HG02571 (cell line): ENCODE measurements at regions not wholly inside any gene's neighbourhood (a gene's known extent, or its start where the extent isn't known, plus 50 kb on each side); places are given as distances from the start of the nearest gene placed in this dataset.

Source experiments
- ATAC-seq: cut with Tn5 transposase; IDR thresholded peaks from one replicate; pipeline ENCODE4 v1.9.1; 2021; ENCODE audit warnings: mild to moderate bottlenecking, moderate library complexity; ENCODE audit not compliant: unreplicated experiment

DNA sequence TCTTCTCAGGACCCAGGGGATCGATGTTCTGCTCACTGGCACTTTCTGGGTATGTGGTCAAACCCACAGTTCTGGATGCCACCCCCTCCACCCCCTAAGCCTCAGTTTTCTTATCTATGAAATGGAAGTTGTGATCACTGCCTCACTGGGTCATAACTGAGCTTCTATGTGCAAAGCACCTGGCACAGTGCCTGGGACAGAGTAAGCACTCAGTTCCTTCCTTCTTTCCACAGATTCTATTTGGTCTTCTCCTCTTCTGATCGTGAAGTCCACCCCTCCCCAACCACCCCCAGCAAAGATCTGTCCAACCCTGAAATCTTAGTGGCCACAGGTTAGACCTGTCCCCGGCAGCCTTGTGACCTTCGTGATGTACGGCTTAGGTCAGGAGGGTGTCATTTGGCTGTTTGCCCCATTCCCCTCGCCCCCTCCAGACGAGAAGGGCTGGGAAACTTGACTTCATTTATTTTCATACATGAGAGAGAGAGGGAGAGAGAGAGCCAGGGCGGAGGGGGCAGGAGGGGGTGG is 181.4 kb downstream of the FGF18 start:
- ATAC-seq: no peak

DNA sequence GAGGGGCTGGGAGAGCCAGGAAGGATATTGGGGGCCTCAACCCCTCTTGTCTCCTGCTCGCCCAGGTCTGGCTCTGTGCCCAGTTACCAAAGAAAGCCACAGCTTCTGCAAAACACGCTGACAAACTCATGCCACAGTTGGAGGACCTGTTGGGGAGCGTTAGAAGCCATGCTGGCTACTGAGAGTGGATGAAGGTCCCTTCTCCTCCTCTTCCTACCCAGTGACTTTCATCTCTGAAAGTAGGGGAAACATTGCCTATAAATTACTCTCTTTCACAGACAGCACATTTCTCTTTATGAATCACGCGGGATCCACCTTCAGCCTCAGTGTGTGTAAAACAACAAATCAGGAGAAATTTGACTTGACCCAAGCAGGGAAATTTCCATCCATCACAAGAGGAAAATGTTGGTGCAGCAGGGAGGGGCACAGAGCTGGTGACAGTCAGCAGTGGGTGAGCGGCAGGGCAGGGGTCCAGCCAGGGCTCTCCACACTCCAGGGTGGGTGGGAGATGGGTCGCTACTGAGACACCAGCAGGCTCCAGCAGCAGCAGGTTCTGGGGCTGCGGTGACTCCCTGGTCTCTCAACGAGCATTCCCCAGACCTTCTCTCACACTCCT is 181.9 kb downstream of the FGF18 start:
- ATAC-seq: no peak

DNA sequence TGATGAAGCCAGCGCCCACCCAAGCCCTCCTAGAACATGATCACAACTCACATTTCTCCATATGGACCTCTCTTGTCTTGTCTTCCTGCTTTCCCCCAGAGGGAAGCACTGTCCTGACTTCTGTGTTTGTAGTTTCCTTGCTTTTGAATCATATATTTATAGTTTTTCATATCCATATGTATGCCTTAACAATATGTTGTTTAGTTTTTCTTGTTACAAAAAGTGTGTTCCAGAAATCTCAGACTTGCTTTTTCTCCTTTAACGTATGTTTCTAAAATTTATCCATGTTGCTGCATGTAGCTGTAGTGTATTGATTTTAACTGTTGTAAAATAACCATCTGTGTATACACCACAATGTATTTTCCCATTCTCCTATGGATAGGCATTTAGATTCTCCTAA is 182.0 kb upstream of the SMIM23 start:
- ATAC-seq: no peak

DNA sequence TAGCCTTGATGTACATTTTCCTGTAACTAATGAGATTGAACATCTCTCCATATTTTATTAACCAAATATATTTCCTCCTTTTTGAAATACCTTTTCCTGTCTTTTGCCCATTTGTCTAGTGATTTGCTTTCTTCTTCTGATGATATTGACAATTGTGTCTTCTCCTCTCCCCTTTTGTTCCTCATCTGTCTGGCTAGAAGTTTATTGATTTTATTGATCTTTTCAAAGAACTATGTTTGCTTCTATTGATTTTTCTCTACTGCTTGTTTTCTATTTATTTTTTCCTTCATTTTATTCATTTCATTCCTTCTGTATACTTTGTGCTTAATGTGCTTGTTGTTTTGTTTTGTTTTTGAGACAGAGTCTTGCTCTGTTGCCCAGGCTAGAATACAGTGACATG is 181.4 kb upstream of the SMIM23 start:
- no peak for ATAC-seq

DNA sequence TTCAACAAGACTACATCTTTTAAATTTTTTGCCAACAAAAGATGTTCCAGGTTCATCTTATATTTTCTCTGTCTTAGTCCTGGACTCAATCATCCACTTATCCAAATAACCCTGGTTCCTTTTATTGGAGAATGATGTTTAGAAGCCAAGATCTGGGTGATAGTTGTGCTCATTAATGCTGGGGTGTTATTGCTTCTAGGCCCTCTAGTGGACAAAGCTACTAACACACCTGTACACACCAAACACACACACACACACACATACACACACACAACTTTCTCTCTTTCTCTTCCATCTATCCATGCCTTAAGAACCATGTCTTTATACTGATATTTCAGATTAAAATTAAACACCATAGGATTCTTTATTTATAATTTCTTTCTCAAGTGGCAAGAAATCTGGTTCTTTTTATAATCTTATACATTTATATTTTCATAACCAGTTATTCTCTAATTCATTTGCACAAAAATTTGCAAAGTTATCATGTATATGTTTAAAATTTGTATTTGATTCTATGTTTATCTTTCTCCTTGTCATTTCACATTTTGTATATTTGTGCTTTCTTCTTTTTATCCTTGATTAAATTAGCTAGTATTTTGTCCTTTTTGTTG is 179.1 kb upstream of the SMIM23 start:
- no peak for ATAC-seq

DNA sequence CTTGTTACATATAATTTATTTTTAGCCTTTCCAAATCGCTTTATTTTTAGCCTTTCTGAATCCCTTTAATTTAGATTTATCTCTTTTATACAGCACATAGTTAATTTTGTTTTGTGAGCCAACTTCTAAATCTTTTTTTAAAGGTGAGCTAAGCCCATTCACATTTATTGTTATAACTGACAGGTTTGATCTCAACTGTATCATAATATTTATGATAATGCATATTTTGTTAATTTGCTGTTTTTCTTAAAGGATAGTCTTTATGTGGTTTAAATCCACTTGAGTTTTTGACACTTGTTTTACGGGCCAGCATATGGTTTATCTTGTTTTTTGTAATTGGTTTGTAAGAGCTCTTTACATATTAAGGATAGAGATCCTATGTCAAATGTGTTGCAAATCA is 177.8 kb upstream of the SMIM23 start:
- ATAC-seq: no peak

DNA sequence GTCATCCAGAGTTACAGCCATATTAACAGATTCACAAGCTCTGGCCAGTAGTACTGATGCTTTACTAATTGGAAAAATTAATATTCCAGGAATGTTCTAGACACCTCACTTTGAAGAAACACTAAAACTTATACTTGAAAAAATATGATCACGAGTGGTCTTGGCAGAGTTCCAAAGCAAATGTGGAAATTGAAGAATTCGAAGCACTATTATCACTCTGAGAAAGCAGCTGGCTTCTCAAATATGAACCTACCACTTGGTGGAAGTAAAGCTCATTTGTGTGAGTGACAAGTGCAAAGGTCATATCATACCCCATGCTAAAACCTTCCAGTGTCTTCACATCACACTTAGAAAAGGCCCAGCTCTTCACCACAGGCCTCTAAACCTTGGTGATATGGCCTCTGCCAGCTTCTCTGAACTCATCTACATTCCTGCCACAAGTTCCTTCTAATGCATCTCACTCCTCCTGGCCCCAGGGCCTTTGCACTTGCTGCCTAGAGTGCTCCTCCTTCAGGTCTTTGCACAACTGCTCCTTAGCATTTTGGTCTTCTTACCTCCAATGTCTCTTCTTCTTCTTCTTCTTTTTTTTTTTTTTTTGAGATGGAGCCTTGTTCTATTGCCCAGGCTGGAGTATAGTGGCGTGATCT is 175.7 kb upstream of the SMIM23 start:
- no peak for ATAC-seq

DNA sequence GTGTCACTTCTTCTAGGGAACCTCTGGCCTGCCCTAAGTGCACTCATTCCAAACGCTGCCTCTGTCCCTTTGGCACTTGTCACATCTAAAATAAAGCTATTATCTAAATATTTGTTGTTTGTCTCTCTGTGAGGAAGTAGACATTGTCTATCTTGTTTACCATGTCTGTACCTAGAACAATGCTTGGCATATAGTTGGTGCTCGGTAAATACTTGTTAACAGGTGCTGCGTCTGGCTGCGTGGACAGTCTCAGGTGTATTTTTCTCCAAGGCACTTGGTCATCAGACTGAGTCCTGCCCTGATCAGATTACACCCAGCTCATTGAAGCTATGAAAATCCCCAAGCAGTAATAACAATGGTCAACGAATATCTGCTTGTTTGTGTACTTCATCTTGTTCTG is 174.9 kb upstream of the SMIM23 start:
- no peak for ATAC-seq

DNA sequence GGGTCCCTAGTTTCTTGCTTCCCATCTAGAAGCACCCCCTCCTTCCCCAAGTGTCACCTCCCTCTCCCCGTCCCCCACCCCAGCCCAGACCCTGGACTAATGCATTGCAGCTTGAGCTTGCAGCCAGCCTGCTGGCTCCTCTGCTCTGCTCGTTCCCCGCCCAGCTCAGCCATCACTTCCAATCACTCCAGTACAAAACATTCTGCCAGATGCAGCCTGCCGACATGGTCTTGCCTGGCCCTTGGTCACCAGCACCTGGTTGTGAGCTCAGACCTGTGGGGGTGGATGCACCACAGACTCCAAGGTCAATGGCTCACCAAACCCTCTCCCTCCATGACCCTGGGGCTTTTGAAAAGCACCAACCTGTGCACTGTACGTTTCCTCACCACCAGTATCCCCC is 172.9 kb upstream of the SMIM23 start:
- ATAC-seq: no peak

DNA sequence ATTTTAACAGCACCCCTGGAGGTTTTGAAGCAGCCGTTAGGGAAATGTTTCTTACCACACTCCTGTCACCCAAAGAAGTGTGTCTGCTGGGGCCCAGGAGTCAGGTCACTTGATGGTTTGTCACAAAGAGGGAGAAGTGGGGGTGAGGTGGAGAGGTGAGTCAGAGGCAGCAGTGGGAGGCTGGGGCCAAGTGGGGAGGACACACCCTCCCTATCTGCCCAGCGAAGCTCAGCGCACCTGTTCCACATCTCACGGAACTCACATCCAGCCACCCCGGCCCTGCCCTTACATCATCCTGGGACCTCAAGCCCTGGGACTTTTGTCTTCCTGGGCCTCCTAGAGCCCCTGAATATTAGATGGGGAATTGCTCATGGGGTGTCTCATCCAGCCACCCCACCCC is 171.1 kb upstream of the SMIM23 start:
- ATAC-seq: no peak

DNA sequence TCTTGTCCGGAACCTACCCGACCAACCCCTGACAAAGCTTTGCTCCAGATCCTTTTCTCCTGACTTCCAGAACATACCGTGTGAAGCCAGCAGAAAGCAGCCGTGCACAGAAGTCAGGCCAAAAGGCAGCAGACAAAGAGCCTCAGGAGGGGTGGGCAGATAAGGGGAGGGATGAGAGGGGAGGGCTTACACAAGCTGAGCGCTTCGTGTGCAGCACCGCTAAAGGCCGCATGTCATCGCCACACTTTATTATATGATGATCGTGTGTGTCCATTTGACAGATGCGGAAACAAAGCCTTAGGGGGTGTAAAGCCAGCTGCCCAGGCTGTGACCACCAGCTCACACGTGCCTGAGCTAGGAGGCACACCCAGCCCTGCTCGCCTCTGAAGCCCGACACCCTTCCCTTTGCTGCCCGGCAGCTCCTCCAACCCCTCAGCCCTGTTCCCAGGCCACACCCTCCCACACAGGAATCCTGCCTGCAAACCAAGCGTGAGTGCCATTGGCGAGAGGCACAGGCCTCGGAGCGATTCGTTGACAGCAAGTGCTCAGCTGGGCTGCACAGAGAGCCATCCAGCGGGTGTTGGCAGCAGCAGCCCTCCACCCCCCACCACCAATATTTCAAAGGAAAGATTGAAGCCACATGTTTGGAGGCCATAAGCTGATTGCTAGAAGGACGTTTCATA is 170.5 kb upstream of the SMIM23 start:
- ATAC-seq: no peak

DNA sequence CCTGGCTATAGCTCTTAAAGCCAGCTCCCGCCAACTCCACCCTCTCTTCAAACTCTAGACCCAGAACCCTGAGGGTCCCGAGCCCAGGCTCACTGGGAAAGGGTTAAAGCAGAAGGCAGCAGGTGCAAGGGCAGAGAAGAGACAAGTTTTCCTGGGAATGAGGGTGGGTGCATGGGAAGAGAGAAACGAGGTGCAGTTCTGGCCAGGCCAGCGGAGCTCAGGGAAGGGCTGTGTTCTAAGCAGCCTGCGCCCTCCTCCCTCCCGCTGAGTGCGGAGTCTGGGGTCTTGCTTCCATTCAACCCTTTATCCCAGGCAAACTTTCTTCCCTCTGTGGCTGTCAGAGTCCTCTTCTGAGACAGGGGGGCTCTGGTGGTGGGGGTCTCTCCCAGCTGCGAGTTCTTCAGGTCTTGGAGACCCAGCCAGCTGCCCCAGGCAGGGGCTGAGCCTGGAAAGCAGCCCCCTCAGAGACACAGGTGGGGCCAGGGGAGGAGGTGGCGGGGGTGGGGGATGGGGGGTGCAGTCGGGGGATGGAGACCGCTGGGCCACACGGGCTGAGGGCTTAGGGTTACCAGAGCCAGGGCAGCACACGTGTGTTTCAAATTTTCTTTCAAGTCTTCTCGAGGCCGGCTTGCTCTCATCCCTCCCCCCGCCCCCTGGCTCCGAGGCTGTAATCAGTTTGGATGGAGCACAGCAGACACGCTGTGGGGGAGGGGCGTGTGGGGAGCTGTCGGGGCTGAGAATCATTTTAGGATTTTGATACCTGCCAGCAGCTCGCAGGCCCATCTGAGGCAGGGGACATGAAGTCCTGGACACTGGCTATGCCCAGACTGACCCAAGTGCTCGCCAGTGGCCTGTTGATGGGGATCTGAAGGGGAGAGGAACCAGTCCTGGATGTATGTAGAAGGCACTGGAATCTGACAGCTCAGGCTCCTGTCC is 169.6 kb upstream of the SMIM23 start:
- no peak for ATAC-seq

DNA sequence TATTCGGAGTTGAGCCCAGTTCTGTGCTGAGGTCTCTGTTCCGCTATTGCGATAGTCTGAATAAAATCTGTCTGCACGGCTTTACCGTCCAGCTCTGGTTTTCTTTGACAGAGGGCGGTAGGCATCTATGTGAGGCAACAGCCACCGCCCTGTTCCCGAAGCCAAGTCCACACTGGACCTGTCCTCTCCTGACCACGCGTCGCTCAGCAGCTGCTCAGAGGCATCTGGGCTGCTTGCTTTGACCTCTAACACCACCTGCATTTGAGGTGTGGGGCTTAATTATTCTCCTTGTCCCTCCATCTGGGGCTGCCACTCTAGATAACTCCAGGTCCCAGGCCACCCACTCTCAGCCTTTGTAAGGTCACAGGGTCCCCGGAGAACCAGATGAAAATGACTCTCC is 168.4 kb upstream of the SMIM23 start:
- no peak for ATAC-seq

DNA sequence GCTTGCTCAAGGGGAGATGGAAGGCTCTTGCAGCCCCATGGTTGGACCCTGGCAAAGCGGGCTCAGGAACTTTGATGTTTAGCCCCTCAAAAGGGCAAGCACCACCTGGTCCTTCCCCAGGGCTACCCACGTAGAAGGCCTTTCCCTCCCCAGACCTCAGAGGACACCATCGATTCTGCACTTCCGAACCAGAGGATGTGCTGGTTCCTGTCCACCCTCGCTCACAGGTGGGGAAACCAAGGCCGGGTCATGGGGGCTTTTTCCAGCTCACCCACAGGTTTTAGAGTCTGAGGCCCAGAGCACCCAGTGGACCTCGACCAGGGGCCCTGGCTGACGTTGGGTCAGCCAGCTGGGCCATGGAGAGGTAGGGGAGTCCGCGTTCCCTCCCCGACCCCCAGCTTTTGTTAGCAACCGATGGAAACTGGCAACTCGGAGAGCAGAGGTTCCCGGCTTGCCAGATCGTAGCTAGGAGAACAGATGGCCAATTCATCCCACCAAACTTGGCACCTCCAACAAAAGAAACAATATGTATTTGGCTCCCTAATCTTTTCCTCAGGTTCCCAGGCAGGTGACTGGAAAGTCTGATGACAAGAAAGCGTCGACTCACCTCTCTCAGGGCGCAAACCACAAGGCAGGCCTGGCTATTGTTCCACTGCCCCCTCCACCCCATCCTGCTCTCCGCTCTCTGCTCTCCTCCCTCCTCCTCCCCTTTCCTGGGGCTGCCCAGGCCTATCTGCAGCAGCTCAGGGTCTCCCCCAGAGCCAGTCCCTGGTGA is 167.6 kb upstream of the SMIM23 start:
- no peak for ATAC-seq

DNA sequence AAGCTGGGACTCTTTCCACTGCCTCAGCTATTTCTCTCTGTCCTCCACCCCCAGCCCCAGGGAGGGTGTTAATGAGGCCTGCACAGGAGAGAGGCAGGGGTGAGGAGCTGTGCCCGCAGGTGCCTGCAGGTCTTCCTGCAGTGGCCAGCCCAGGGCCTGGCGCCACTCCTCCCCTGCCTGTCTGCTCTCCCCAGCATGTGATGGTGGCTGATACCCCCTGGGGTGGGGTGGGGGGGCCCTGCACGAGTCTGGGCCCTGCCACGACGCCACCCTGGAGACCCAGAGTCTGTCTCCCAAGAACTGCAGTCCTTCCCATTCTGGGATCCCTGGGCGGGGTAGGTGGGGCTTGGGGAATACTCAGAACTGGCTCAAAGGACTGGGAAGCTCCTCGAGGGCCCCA is 166.4 kb upstream of the SMIM23 start:
- no peak for ATAC-seq

DNA sequence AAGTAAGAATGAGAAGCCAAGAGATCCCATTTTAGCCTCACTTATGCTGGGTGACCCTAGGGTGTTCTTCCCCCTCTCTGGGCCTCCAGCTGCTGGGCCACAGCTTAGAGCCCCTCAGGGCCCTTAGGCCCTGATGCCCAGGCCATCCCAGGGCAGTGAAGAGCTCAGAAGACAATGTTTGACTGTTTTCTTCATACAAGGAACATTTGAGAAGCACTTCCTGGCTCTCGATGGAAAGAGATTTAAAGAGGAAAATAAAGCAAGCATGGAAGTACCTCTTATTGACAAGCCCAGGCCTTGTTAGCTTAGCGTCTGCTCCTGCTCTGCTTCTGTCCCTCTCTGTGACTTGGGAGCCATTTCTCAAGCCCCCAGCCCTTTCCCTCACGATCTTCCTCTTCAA is 165.9 kb upstream of the SMIM23 start:
- no peak for ATAC-seq

DNA sequence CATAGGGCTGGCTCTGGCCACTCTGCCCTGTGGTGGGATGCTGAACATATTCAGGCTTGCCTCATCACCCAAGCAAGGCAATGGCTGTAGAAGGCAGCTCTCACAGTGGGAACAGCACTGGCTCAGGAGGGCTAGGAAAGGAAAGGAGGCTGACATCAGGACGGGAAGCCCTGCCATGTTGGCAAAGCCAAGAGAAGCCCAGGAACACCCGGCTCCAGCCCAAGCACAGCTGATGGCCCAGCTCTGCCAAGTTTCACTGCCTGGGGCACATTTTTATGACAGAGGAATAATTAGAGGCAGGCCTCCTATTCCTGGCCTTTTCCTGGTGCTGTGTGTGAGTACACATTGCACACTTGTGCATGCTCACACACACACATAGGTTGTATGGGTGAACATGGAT is 163.6 kb upstream of the SMIM23 start:
- no peak for ATAC-seq

DNA sequence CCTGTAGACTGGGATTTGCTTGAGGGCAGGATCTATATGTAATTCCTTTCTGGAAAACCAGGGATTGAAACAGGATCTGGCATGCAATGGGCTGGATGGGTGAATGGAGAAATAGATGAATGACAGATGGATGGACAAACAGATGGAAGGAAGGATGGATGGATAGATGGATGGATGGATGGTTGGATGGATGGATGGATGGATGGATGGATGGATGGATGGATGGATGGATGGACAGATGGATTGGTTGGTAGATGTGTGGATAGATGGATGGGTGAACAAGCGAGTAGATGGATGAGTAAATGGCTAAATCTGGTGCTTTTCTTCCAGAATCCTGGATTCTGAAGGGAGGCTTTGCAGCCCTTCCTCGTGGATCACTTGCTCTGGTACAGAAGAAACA is 162.5 kb upstream of the SMIM23 start:
- no peak for ATAC-seq

DNA sequence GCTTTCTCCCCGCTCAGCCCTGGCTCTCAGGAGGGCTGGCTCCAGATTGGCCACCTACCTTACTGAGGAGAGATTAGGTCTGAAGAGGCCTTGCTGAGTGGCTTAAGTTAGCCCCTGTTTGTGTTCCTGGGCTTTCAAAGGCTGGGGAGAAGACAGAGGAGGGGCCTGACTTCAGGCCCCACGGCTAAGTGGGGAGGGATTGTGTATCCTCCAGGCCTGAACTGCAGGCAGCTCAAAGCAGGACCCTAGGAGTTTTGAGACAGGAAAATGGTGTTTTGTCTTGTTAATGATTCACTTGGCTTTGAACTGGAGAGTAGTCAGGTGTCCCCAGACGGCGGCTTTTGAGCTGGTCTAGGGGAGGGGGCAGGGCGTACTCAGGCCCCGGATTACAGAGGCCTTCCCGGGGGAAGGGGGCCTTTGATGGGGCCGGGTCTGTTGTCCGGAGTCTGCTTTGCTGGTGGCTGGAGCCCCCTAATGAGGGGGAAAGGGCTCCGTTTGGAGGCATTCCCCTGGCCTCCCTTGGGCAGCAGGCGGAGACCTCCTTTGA is 162.0 kb upstream of the SMIM23 start:
- ATAC-seq: no peak

DNA sequence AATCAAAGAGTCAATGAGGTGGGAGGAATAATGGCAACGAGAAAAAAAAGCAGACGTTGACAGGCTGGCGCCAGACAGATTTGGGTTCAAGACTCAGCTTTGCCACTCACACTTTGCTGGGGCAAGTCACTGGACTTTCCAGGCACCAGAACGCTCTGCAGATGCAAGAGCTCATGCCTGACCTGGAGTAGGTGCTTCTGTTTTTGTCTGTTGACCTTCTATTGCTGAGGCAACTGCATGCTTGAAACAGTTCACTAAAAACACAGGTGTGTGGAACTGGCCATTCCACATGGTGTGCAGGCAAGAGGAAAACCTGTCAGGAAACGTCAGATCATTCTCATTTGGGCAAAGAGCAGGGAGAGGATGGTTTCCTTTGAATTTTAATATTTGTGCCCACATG is 161.2 kb upstream of the SMIM23 start:
- no peak for ATAC-seq
